ENCODE measurements at regions not wholly inside any gene's neighbourhood (a gene's known extent, or its start where the extent isn't known, plus 50 kb on each side); places are given as distances from the start of the nearest gene placed in this dataset.

DNA sequence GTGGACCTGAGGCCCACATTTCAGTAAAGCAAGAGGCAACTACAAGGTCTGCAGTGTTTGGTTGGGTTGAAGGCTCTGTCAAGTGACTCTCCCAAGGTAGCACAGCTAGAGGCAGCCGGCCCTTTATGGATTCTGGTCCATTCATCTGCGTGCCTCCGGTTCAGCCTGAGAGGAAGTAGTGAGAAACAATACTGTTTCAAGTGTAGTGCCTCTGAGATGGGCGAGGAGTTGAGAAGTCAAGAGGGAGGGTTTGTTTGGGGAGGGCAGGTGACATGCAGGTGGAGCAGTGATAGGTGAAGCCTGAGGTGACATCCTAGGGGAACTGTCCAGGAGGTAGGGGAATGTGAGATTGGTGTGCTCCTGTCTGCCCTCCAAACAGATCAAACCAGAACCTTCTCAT lies 933.5 kb downstream of the VRK1 start:
- ATAC-seq (ENCODE audit: insufficient read depth, low FRiP score) (no peak), DNase-seq (no peak)
- Histone ChIP-seq H3K4me1 (ENCODE audit: control insufficient read depth in 5 of 5, insufficient read depth in 5 of 5, low read length in 5 of 5) (no peaks in the 10 kb centered on the region), H3K9me3 (ENCODE audit: control insufficient read depth in 4 of 4, insufficient read depth in 3 of 4, low read length in 3 of 4) (no peaks in the 10 kb centered on the region), H3K9ac (ENCODE audit: insufficient read depth in 1 of 2, low read length in 2 of 2) (no peak overlapping the region), H3K27ac (ENCODE audit: low read depth in 1 of 2, low read length in 1 of 2) (no peak overlapping the region), H3K4me3 (no peak overlapping the region), H3K36me3 (ENCODE audit: control insufficient read depth in 4 of 4, insufficient read depth in 4 of 4, low read length in 4 of 4) (no peaks in the 10 kb centered on the region), H3K27me3 (ENCODE audit: control insufficient read depth in 3 of 3, insufficient read depth in 3 of 3, low read length in 2 of 3) (peaks cover 0 to 2% (median 0%) of the 10 kb centered on the region in 3 donors)
- WGBS, 2 donors, result 69 to 84% methylated on average over 4 of the region's 4 CpGs
- TF ChIP-seq, protein P1, sequence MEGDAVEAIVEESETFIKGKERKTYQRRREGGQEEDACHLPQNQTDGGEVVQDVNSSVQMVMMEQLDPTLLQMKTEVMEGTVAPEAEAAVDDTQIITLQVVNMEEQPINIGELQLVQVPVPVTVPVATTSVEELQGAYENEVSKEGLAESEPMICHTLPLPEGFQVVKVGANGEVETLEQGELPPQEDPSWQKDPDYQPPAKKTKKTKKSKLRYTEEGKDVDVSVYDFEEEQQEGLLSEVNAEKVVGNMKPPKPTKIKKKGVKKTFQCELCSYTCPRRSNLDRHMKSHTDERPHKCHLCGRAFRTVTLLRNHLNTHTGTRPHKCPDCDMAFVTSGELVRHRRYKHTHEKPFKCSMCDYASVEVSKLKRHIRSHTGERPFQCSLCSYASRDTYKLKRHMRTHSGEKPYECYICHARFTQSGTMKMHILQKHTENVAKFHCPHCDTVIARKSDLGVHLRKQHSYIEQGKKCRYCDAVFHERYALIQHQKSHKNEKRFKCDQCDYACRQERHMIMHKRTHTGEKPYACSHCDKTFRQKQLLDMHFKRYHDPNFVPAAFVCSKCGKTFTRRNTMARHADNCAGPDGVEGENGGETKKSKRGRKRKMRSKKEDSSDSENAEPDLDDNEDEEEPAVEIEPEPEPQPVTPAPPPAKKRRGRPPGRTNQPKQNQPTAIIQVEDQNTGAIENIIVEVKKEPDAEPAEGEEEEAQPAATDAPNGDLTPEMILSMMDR (IDR thresholded peaks at IDR 0.05; ENCODE audit: control extremely low read depth, extremely low read depth), result no peak

DNA sequence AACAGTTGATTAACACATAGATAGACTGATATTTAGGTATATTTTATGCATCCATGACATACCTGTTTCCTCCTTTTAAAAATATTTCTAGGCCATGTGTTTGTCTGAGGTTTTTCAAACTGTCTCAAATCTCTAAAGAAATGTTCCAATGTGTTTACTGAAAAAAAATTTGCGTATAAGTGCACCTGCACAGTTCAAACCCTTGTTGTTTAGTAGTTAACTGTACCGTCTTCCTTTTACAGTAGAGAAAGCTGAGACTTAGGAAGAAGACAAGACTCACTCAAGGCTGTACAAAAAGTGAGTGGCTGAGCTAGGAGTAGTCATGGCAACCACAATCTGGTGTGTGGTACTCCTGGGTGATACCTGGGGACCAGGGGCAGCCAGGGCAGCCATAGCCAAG lies 934.6 kb downstream of the VRK1 start:
- ATAC-seq (ENCODE audit: insufficient read depth, low FRiP score) (no peak), DNase-seq (no peak)
- H3K4me3 ChIP-seq, result no peak overlapping the region
- H3K4me1 ChIP-seq (ENCODE audit: control insufficient read depth in 5 of 5, insufficient read depth in 5 of 5, low read length in 5 of 5), result no peaks in the 10 kb centered on the region
- H3K9me3 ChIP-seq (ENCODE audit: control insufficient read depth in 4 of 4, insufficient read depth in 3 of 4, low read length in 3 of 4), result no peaks in the 10 kb centered on the region
- TF ChIP-seq, protein P1 (IDR thresholded peaks at IDR 0.05; ENCODE audit: control extremely low read depth, extremely low read depth), result no peak
- H3K36me3 ChIP-seq (ENCODE audit: control insufficient read depth in 4 of 4, insufficient read depth in 4 of 4, low read length in 4 of 4), result no peaks in the 10 kb centered on the region
- no peak overlapping the region for H3K9ac ChIP-seq (ENCODE audit: insufficient read depth in 1 of 2, low read length in 2 of 2)
- H3K27ac ChIP-seq (ENCODE audit: low read depth in 1 of 2, low read length in 1 of 2), result no peak overlapping the region
- 92 to 95% methylated on average over 2 of the region's 2 CpGs for WGBS, 2 donors
- H3K27me3 ChIP-seq (ENCODE audit: control insufficient read depth in 3 of 3, insufficient read depth in 3 of 3, low read length in 2 of 3), result peaks cover 0 to 2% (median 0%) of the 10 kb centered on the region in 3 donors

- H3K36me3 ChIP-seq (ENCODE audit: control insufficient read depth in 4 of 4, insufficient read depth in 4 of 4, low read length in 4 of 4), result no peaks in the 10 kb centered on the region
- no peak for DNase-seq
- no peaks in the 10 kb centered on the region for H3K27me3 ChIP-seq (ENCODE audit: control insufficient read depth in 3 of 3, insufficient read depth in 3 of 3, low read length in 2 of 3)
- H3K4me3 ChIP-seq, result no peak overlapping the region
- no peak overlapping the region for H3K27ac ChIP-seq (ENCODE audit: low read depth in 1 of 2, low read length in 1 of 2)
- H3K4me1 ChIP-seq (ENCODE audit: control insufficient read depth in 5 of 5, insufficient read depth in 5 of 5, low read length in 5 of 5), result no peaks in the 10 kb centered on the region
- no peak for ATAC-seq (ENCODE audit: insufficient read depth, low FRiP score)
- WGBS, 2 donors, result 54 to 84% methylated on average over 2 of the region's 2 CpGs
- no peak overlapping the region for H3K9ac ChIP-seq (ENCODE audit: insufficient read depth in 1 of 2, low read length in 2 of 2)
- H3K9me3 ChIP-seq (ENCODE audit: control insufficient read depth in 4 of 4, insufficient read depth in 3 of 4, low read length in 3 of 4), result peaks cover 0 to 2% (median 0%) of the 10 kb centered on the region in 4 donors
- TF ChIP-seq, protein P1 (IDR thresholded peaks at IDR 0.05; ENCODE audit: control extremely low read depth, extremely low read depth), result no peak
These were observed 950.1 kb downstream of the VRK1 start for GRCh38 chr14:97747316-97747715.

- Histone ChIP-seq H3K4me3 (no peak overlapping the region), H3K27ac (ENCODE audit: low read depth in 1 of 2, low read length in 1 of 2) (no peak overlapping the region), H3K4me1 (ENCODE audit: control insufficient read depth in 5 of 5, insufficient read depth in 5 of 5, low read length in 5 of 5) (no peaks in the 10 kb centered on the region), H3K36me3 (ENCODE audit: control insufficient read depth in 4 of 4, insufficient read depth in 4 of 4, low read length in 4 of 4) (no peaks in the 10 kb centered on the region), H3K27me3 (ENCODE audit: control insufficient read depth in 3 of 3, insufficient read depth in 3 of 3, low read length in 2 of 3) (no peaks in the 10 kb centered on the region), H3K9ac (ENCODE audit: insufficient read depth in 1 of 2, low read length in 2 of 2) (no peak overlapping the region), H3K9me3 (ENCODE audit: control insufficient read depth in 4 of 4, insufficient read depth in 3 of 4, low read length in 3 of 4) (peaks cover 0 to 2% (median 0%) of the 10 kb centered on the region in 4 donors)
- DNase-seq, result no peak
- WGBS, 2 donors, result 84 to 88% methylated on average over 5 of the region's 5 CpGs
- ATAC-seq (ENCODE audit: insufficient read depth, low FRiP score), result no peak
- TF ChIP-seq, protein P1 (IDR thresholded peaks at IDR 0.05; ENCODE audit: control extremely low read depth, extremely low read depth), result no peak
These were observed 951.4 kb downstream of the VRK1 start for GRCh38 chr14:97748616-97749015.

All from lung (tissue), 11 donors.